Liver (tissue), 3 donors: ENCODE measurements at regions not wholly inside any gene's neighbourhood (a gene's known extent, or its start where the extent isn't known, plus 50 kb on each side); places are given as distances from the start of the nearest gene placed in this dataset.

Source experiments
- EGR1 ChIP-seq, 2 donors: IDR thresholded peaks; 2 replicates each; pipeline ENCODE4 v1.6.1; 2016 to 2018; ENCODE audit warnings: antibody characterized with exemption in 2 of 2, low read depth in 2 of 2
- JUND ChIP-seq, 2 donors: IDR thresholded peaks; 2 replicates each; pipeline ENCODE4 v1.6.1; 2016; ENCODE audit warnings: antibody characterized with exemption in 2 of 2
- TAF1 ChIP-seq: conservative IDR thresholded peaks from 2 replicates; pipeline ENCODE4 v1.6.1; 2016; ENCODE audit warnings: antibody characterized with exemption, mild to moderate bottlenecking
- YY1 ChIP-seq: IDR thresholded peaks from 2 replicates; pipeline ENCODE4 v1.6.1; 2016; ENCODE audit warnings: antibody characterized with exemption, mild to moderate bottlenecking
- TF ChIP-seq, protein P1 (sequence below): fragments of 150-350 bp; IDR thresholded peaks from 2 replicates; pipeline ENCODE4 v1.5.1; 2017; ENCODE audit warnings: improper control_type of control experiment, low read depth, low read length; ENCODE audit not compliant: missing input control
- TF ChIP-seq, protein P2 (sequence below): IDR thresholded peaks from 2 replicates; pipeline ENCODE4 v1.6.1; 2016; ENCODE audit warnings: antibody characterized with exemption
- donor health status: healthy.
- donor health status: healthy.

DNA sequence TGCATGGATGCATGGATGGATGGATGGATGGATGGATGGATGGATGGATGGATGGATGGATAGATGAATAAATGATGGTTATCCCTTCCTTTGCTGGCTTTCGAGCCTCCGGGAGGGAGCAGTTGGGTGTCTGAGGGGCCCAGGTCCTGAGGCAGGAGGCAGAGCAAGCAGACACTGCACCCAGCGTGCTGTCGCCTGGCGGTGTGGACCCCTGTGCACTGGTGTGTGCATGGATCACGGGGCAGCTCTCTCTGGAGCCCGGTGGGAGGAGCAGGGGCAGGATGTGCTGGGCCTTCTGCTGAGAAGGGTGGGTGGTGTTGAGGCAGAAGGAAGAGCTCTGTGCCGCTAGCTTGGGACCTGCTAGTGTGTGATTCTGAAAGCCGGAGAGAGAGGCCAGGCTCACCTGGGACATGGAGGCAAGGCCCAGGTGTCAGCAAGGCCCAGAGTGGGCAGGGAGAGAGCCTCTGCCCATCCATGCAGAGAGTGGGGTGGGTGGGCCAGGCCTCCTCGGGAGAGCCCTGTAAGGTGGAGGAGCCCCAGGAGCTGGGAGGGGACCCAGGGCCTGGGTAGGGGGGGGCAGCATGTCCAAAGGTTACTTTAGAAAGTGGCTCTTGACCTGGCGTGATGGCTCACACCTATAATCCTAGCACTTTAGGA, 254.4 kb downstream of the BRD1 start:
- TF ChIP-seq, protein P1, sequence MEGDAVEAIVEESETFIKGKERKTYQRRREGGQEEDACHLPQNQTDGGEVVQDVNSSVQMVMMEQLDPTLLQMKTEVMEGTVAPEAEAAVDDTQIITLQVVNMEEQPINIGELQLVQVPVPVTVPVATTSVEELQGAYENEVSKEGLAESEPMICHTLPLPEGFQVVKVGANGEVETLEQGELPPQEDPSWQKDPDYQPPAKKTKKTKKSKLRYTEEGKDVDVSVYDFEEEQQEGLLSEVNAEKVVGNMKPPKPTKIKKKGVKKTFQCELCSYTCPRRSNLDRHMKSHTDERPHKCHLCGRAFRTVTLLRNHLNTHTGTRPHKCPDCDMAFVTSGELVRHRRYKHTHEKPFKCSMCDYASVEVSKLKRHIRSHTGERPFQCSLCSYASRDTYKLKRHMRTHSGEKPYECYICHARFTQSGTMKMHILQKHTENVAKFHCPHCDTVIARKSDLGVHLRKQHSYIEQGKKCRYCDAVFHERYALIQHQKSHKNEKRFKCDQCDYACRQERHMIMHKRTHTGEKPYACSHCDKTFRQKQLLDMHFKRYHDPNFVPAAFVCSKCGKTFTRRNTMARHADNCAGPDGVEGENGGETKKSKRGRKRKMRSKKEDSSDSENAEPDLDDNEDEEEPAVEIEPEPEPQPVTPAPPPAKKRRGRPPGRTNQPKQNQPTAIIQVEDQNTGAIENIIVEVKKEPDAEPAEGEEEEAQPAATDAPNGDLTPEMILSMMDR, result no peak
- TF ChIP-seq YY1, result no peak
- no peak for TF ChIP-seq JUND (IDR thresholded peaks at IDR 0.05)
- TF ChIP-seq TAF1, result no peak
- TF ChIP-seq, protein P2, sequence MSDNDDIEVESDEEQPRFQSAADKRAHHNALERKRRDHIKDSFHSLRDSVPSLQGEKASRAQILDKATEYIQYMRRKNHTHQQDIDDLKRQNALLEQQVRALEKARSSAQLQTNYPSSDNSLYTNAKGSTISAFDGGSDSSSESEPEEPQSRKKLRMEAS, result no peak
- no peak for TF ChIP-seq EGR1 (IDR thresholded peaks at IDR 0.05; ENCODE audit: low read depth in 2 of 2)
